H1 (cell line): ENCODE measurements at regions not wholly inside any gene's neighbourhood (a gene's known extent, or its start where the extent isn't known, plus 50 kb on each side); places are given as distances from the start of the nearest gene placed in this dataset.

Source experiments
- BACH1 ChIP-seq: IDR thresholded peaks from 2 replicates; pipeline ENCODE4 v1.6.1; 2012; ENCODE audit warnings: low read length, improper control_type of control experiment
- BCL11A ChIP-seq, 2 experiments: IDR thresholded peaks; one replicate each; pipeline ENCODE4 v1.6.1; 2011; ENCODE audit warnings: low read depth in 2 of 2, low read length in 2 of 2, mild to moderate bottlenecking in 2 of 2
- RFX5 ChIP-seq: IDR thresholded peaks from 2 replicates; pipeline ENCODE4 v1.6.1; 2011; ENCODE audit warnings: low read depth, low read length, improper control_type of control experiment, borderline replicate concordance

DNA sequence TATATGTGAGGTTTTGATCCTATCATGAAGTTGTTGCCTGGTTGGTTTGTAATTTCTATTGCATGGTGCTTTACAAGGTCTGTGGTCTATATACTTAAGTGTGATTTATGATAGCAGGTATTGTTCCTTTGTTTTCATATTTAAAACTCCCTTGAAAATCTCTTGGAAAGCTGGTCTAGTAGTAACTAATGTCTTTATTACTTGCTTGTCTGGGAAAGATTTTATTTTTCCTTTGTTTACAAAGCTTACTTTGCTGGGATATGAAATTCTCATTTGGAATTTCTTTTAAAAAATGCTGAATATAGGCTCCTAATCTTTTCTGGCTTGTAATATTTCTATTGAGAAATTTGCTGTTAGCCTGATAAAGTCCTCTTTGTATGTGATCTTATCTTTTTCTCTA lies 862.9 kb upstream of the NXPH2 start (continued):
- TF ChIP-seq BACH1, result no peak
- no peak for TF ChIP-seq BCL11A (IDR thresholded peaks at IDR 0.05; ENCODE audit: low read depth in 2 of 2, low read length in 2 of 2)
- TF ChIP-seq RFX5, result no peak
